ENCODE measurements at regions not wholly inside any gene's neighbourhood (a gene's known extent, or its start where the extent isn't known, plus 50 kb on each side); places are given as distances from the start of the nearest gene placed in this dataset.

DNA sequence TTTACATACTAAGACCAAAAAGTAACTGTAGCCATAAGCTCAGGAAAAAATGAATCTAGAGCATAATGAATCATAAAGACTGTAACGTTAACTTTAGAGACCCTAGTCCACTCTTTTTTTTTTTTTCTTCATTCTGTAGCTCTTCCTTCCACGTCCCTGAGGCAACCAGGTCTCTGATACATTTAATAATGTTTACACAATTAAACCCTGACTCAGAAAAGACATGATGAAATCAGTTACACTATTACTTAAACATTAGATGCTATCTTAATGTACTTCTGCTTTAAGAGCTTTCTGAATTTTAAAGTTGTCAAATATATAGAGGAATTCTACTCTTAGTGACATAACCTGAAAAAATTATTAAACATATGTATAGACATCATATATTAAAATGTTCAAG is 1121.5 kb upstream of the DDX18 start:
- TF ChIP-seq EP300 (IDR thresholded peaks at IDR 0.05) (no peak), POLR2AphosphoS5 (IDR thresholded peaks at IDR 0.05) (no peak), POLR2A (IDR thresholded peaks at IDR 0.05) (no peak)
- TF ChIP-seq, protein P1, sequence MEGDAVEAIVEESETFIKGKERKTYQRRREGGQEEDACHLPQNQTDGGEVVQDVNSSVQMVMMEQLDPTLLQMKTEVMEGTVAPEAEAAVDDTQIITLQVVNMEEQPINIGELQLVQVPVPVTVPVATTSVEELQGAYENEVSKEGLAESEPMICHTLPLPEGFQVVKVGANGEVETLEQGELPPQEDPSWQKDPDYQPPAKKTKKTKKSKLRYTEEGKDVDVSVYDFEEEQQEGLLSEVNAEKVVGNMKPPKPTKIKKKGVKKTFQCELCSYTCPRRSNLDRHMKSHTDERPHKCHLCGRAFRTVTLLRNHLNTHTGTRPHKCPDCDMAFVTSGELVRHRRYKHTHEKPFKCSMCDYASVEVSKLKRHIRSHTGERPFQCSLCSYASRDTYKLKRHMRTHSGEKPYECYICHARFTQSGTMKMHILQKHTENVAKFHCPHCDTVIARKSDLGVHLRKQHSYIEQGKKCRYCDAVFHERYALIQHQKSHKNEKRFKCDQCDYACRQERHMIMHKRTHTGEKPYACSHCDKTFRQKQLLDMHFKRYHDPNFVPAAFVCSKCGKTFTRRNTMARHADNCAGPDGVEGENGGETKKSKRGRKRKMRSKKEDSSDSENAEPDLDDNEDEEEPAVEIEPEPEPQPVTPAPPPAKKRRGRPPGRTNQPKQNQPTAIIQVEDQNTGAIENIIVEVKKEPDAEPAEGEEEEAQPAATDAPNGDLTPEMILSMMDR (IDR thresholded peaks at IDR 0.05): no peak

Data from suprapubic skin (tissue), 4 donors.